Hematopoietic multipotent progenitor cell (in vitro differentiated cells): ENCODE measurements at regions not wholly inside any gene's neighbourhood (a gene's known extent, or its start where the extent isn't known, plus 50 kb on each side); places are given as distances from the start of the nearest gene placed in this dataset.

ENCODE experiments used
- DNase-seq, 3 donors: peaks; one replicate each; pipeline ENCODE4 v3.0.0-alpha.2; 2011 to 2015; ENCODE audit warnings: low read depth in 2 of 3, low spot score in 2 of 3

GRCh38 chr20:4521170-4521968 is 164.9 kb upstream of the PRNP start:
- DNase-seq: no peak

DNA sequence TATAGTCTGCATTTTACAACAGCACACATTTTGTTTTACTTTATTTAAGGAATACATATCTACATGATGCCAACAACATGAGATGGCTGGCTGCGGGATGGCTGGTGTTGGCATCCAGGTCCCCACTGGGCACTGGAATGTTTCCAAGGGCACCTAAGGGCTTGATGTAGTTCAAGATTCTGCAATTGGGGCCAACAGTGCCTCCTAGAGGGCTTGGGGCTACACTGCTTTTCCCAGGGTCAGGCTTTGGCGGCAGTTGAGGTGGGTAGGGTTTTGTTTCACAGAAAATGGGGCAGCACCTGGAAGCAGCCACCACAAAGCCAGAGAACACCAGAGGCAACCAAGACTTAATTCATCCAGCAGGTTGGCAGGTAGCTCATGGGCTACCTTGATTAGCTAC is 166.7 kb upstream of the PRNP start:
- peak in 2 of 3 donors; percentile 42 to 75 for DNase-seq

GRCh38 chr20:4516876-4517275 is 169.4 kb upstream of the PRNP start:
- no peak for DNase-seq

- DNase-seq: no peak
Measured at GRCh38 chr20:4513720-4514119, 172.5 kb upstream of the PRNP start.

DNA sequence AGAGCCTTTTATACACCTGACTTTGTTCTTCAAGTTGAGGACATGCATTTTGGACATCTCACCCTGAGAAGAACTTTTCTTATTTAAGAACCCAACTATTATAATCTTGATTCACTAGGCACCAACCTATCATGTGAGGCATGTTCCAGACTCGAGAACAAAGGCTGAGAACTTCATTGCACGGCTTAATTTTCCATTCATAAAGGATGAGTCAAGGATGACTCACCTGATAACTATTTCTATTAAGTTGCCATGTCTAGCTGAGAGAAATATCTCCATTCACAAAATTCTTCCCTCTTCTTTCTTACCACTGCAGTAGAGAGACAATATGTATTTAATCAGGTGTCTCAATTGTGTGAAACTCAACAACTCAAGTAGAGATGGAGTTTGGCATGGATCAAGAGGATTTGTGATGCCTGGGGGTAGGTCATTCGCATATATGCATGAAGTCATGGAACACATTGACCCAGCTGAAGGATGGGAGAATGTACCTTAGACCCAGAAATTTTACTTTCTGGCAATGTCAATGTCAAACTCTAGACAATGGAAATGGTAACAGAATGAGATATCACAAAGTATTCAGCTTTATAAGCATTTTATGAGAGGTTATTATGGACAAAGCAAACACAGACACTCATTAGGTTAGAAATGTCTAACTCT is 173.2 kb upstream of the PRNP start:
- no peak for DNase-seq

DNA sequence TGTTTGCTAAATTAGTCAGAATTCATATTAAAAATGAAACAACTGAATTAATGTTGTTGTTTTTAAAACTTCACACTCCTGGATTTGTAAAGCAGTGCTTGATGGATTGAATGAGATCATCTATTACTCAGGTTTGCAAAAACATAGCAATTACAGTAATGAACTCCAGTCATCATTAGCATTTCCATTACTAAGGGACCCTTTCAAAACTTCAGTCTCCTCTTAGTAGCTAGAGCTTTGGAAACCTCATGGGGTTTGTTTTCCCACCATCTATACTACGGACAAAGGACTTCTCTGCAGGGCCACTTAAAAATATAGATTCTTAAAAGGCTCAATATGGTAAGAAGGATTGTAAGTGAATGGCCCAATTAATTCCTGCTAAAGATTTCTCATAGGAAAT is 174.5 kb upstream of the PRNP start:
- DNase-seq: no peak

DNA sequence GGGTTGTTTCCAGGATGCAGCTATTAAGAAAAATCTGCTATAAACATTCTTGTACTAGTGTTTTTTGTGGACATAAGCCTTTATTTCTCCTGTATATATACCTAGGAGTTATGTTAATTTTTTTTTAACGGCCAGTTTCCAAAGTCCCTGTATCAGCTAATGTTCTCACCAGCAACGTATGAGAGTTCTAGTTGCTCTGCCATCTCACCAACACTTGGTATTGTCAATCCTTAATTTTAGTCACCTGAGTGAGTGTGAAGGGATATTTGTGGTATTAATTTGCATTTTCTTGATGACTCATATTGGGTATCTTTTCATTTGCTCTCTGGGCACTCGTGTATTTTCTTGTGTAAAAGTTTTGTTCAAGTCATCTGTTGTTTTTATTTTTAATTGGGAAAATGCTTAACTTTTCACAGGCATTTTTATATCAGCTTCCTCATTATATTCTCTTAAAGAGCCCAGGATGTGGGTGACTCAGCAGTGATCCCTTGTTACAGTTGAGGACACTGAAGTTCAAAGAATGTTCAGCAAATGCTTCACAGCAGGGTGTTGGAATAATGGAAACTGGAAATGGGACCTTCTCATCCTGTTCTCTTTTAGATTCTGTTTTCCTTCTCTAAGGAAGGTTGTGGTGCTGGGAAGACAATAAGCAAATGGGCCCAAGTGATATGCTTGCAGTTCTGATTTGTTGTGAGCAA is 176.3 kb upstream of the PRNP start:
- no peak for DNase-seq

GRCh38 chr20:4508773-4509172 is 177.5 kb upstream of the PRNP start:
- no peak for DNase-seq

DNA sequence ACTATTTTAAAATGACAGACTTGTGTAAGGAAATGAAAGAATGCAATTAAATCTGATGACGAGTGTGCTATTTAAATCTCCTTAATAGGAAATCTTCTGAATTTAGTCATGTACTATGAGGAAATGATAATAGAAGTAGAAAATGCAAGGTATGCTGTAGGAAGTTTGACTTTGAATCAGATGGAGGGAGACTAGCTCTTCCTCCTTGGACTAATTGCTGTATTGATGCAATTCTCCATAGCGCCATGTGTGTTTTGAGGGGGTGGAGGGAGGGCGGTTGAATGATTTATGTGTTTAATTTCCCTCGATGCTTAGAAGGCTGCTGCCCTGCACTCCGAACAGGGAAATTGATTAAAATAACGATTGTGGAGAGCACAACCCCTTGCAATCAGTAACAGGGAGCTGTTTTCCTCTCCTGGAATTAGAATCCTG is 179.0 kb upstream of the PRNP start:
- no peak for DNase-seq

DNA sequence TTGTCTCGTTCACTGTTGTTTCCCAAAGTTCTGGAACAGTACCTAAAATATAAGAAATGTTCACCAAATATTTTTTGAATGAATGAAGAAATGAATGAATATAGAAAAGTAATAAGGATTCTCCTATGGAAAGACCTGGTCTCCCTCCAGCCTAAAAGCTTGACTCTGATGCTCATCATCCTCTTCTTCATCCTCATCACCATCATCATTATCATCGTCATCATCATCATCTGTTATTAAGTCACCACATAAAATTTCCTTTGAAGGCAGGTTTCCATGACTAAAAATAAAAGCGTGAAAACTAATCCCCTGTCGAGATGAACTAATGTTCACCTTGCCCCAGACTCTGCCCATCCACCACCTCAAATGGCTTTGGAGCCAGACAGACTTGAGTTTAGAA is 181.4 kb upstream of the PRNP start:
- DNase-seq: no peak

GRCh38 chr20:4502756-4503155 is 183.5 kb upstream of the PRNP start:
- no peak for DNase-seq

GRCh38 chr20:4493386-4493785 is 192.9 kb upstream of the PRNP start:
- DNase-seq: no peak

- DNase-seq: no peak
Measured at GRCh38 chr20:4491643-4492042, 194.6 kb upstream of the PRNP start.

DNA sequence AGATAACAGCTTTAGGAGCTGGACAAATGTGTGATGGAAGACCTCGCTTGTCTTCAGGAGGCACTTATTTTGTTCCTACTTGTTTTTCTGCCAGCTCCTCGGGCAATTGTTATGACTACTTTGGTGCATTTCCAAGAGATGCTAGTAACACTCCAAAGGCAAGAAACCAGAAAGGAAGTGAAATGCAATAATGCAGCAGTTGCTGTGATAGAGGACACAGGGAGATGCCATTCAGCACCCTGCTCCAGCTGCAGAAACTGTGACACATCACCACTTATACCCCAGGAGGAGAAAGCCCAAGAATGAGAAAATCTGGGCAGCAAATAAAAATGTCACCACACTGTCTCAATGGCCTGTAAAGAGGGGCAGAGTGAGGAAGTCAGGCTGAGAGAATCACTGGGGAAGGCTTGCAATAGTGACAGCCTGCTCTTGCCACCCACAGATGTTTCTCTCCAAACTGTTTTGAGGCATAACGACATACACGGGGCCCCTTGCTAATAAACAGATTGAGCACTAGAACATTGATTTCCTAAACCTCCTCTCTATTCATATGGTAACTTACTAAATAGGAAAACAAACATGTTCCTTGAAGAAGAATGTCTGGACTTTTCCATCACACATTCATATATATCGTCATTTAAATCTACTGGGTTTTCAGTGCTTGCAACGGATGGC is 195.5 kb upstream of the PRNP start:
- DNase-seq: no peak

GRCh38 chr20:4490045-4490444 is 196.2 kb upstream of the PRNP start:
- DNase-seq: no peak

- DNase-seq: no peak
Measured at GRCh38 chr20:4488407-4489339, 197.6 kb upstream of the PRNP start.

- DNase-seq: no peak
Measured at GRCh38 chr20:4484379-4484997, 201.8 kb upstream of the PRNP start.

DNA sequence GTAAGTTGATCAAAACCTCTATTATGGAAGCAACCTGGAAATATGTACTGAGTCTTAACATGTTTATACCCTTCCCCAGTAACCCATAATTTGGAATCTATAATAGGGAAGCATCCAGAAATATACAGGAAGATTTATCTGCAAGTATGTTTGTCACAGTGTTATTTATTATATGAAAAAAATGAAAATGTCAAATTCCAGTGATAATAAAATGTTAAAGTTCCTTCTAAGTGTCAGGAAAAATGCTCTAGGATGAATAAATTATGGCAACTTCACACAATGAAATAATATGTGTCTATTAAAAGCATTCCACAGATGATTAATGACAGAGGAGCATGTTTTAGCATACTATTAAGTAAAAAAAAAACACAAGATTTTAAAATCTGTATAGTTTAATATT is 202.3 kb upstream of the PRNP start:
- DNase-seq: no peak

DNA sequence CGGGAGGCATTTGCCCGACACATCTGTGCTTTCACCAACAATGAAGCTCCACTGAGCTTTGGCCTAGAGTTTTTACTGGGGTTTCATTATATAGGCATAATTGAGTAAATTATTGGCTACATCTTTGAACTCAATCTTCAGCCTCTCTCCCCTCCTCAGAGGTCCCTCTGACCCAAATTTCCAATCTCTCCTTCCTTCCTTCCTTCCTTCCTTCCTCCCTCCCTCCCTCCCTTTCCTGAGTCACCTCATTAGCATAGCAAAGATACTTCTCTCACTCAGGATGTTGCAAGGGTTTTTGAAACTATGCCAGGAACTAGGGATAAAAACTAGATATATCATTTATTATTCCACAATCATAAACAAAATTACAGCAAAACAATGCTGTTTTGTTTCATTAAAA is 202.8 kb upstream of the PRNP start:
- no peak for DNase-seq

DNA sequence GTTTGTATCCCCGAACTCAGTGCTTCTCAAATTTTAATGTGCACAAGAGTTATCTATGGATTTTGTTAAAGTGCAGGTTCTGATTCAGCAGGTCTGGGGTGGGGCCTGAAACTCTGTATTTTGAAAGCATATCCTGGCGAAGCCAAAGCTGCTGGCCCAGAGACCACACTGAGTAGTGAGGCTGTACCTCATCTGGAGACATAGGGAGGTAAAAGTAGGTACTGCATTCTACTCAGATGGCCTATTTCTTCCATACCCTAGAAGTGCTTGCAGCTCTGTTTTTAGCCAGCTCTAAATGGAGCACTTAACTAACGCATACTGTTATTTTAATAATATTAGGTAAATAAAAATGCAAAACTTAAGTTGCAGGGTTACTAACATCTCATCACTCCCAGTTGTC is 206.2 kb upstream of the PRNP start:
- no peak for DNase-seq
